Testis (tissue), 2 donors: ENCODE measurements at regions not wholly inside any gene's neighbourhood (a gene's known extent, or its start where the extent isn't known, plus 50 kb on each side); places are given as distances from the start of the nearest gene placed in this dataset.

ENCODE experiments used
- POLR2A ChIP-seq: fragments of 450-650 bp; IDR thresholded peaks from one replicate; pipeline ENCODE4 v1.6.1; 2017; ENCODE audit warnings: antibody characterized with exemption, mild to moderate bottlenecking, moderate library complexity
- TF ChIP-seq, protein P1 (sequence below), 3 experiments: fragments of 450-650 bp in 2 of 3; fragments of 200-600 bp in 1 of 3; sonication (generic) in 1 of 3; IDR thresholded peaks; one replicate each; pipeline ENCODE4 v1.5.1; 2016 to 2019; ENCODE audit warnings: antibody characterized with exemption in 3 of 3, mild to moderate bottlenecking in 2 of 3, moderate library complexity in 1 of 3

- TF ChIP-seq, protein P1, sequence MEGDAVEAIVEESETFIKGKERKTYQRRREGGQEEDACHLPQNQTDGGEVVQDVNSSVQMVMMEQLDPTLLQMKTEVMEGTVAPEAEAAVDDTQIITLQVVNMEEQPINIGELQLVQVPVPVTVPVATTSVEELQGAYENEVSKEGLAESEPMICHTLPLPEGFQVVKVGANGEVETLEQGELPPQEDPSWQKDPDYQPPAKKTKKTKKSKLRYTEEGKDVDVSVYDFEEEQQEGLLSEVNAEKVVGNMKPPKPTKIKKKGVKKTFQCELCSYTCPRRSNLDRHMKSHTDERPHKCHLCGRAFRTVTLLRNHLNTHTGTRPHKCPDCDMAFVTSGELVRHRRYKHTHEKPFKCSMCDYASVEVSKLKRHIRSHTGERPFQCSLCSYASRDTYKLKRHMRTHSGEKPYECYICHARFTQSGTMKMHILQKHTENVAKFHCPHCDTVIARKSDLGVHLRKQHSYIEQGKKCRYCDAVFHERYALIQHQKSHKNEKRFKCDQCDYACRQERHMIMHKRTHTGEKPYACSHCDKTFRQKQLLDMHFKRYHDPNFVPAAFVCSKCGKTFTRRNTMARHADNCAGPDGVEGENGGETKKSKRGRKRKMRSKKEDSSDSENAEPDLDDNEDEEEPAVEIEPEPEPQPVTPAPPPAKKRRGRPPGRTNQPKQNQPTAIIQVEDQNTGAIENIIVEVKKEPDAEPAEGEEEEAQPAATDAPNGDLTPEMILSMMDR (IDR thresholded peaks at IDR 0.05): no peak
- TF ChIP-seq POLR2A: no peak
These were observed 199.9 kb upstream of the CTTNBP2NL start for GRCh38 chr1:112196008-112196588.
